NCI-H1436 treated with DMSO at 0.1 percent for 48 hours (cell line): ENCODE measurements at regions not wholly inside any gene's neighbourhood (a gene's known extent, or its start where the extent isn't known, plus 50 kb on each side); places are given as distances from the start of the nearest gene placed in this dataset.
"Not testable (repeated sequence)": the region's sequence is repeated elsewhere in the genome, so short reads cannot be mapped to it uniquely, and the experiment has no call there.

Experiments
- DNase-seq: peaks from one replicate; lab custom pipeline; 2025; lab: John Stamatoyannopoulos, UW

- DNase-seq: not testable (repeated sequence)
These were observed 676.4 kb upstream of the ZNF337 start for GRCh38 chr20:26373066-26373465.

- no peak for DNase-seq
These were observed 657.9 kb upstream of the ZNF337 start for GRCh38 chr20:26354511-26354910.

- DNase-seq: no peak
These were observed 650.7 kb upstream of the ZNF337 start for GRCh38 chr20:26347396-26347795.

GRCh38 chr20:26340460-26341065 is 643.9 kb upstream of the ZNF337 start:
- DNase-seq: not testable (repeated sequence)

- DNase-seq: no peak
These were observed 627.5 kb upstream of the ZNF337 start for GRCh38 chr20:26324177-26324576.

GRCh38 chr20:26315054-26315453 is 618.4 kb upstream of the ZNF337 start:
- DNase-seq: no peak

GRCh38 chr20:26309720-26310119 is 613.1 kb upstream of the ZNF337 start:
- not testable (repeated sequence) for DNase-seq

GRCh38 chr20:26308961-26309360 is 612.3 kb upstream of the ZNF337 start:
- no peak for DNase-seq

GRCh38 chr20:26295006-26295405 is 598.4 kb upstream of the ZNF337 start:
- no peak for DNase-seq

- not testable (repeated sequence) for DNase-seq
These were observed 591.9 kb upstream of the ZNF337 start for GRCh38 chr20:26288379-26289061.

- DNase-seq: no peak
These were observed 582.6 kb upstream of the ZNF337 start for GRCh38 chr20:26279238-26279637.

- DNase-seq: no peak
These were observed 580.7 kb upstream of the ZNF337 start for GRCh38 chr20:26277339-26277738.

GRCh38 chr20:26276554-26277210 is 580.0 kb upstream of the ZNF337 start:
- DNase-seq: no peak

- not testable (repeated sequence) for DNase-seq
These were observed 572.1 kb upstream of the ZNF337 start for GRCh38 chr20:26268762-26269161.

- not testable (repeated sequence) for DNase-seq
These were observed 564.3 kb upstream of the ZNF337 start for GRCh38 chr20:26260925-26261324.

- DNase-seq: not testable (repeated sequence)
These were observed 555.8 kb upstream of the ZNF337 start for GRCh38 chr20:26252311-26252975.

GRCh38 chr20:26251376-26251775 is 554.7 kb upstream of the ZNF337 start:
- not testable (repeated sequence) for DNase-seq

- not testable (repeated sequence) for DNase-seq
These were observed 553.8 kb upstream of the ZNF337 start for GRCh38 chr20:26250249-26251114.

GRCh38 chr20:26243731-26244130 is 547.1 kb upstream of the ZNF337 start:
- no peak for DNase-seq

GRCh38 chr20:26220609-26221008 is 524.0 kb upstream of the ZNF337 start:
- DNase-seq: not testable (repeated sequence)

- DNase-seq: not testable (repeated sequence)
These were observed 522.9 kb upstream of the ZNF337 start for GRCh38 chr20:26219546-26219945.

- DNase-seq: no peak
These were observed 521.6 kb upstream of the ZNF337 start for GRCh38 chr20:26218301-26218700.
